GOT3 (cell line): ENCODE measurements at regions not wholly inside any gene's neighbourhood (a gene's known extent, or its start where the extent isn't known, plus 50 kb on each side); places are given as distances from the start of the nearest gene placed in this dataset.
"Not testable (repeated sequence)": the region's sequence is repeated elsewhere in the genome, so short reads cannot be mapped to it uniquely, and the experiment has no call there.

Experiments
- DNase-seq: peaks from one replicate; lab custom pipeline; 2025; ENCODE audit warnings: mixed read lengths; lab: John Stamatoyannopoulos, UW

DNA sequence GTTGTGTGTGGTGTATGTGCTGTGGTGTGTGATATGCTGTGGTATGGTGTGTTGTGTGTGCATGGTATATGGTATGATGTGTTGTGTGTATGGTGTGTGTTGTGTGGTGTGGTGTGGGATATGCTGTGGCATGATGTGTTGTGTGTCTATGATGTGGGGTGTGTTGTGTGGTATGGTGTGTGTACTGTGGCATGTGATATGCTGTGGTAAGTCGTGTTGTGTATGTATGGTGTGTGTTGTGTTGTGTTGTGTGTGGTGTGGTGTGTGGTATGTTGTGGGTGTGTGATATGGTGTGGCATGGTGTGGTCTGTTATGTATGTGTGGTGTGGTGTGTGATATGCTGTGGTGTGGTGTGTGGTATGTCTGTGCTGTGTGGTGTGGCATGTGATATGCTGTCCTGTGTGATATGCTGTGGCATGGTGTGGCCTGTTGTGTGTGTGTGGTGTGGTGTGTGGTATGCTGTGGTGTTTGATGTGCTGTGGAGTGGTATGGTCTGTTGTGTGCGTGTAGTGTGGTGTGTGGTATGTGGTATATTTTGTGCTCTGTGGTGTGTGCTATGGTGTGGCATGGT, 318.0 kb downstream of the PTPRU start:
- DNase-seq, result no peak

DNA sequence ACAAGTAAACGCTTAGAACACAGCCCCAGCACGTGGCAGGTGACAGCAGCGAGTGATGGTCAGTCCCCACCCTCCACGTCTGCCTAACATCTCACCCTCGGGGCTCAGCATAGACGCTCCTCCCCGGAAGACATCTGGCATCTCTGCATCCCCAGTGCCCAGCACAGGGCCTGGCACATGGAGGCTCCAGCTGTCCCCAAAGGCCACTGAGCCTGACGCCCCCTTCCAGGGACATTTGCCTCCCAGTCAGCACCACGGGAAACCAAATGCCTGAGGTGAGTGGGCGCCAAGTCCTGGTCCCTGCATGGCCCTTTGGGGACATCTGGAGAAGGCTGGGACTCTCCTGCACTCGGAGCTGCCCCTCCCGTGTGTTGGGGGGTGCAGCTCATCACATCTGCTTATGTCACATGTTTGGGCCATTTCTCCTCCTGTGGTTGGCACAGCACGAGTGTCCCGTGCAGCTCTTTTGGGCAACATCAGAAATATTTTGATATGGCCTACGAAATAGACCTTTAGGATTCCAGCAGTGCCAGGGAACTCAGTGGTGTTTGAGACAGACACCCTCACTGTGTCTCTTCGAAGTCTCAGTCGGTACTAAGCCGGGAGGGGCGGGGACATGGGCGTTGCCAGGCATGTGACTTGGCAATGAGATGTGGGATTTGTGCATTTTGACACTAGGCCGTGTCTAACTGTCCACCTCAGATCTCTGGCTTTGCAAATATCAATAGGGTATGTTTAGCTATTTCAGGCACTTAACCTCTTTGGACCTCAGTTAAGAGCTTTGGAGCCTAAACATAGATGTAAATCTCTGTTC, 315.0 kb downstream of the PTPRU start:
- DNase-seq, result no peak

DNA sequence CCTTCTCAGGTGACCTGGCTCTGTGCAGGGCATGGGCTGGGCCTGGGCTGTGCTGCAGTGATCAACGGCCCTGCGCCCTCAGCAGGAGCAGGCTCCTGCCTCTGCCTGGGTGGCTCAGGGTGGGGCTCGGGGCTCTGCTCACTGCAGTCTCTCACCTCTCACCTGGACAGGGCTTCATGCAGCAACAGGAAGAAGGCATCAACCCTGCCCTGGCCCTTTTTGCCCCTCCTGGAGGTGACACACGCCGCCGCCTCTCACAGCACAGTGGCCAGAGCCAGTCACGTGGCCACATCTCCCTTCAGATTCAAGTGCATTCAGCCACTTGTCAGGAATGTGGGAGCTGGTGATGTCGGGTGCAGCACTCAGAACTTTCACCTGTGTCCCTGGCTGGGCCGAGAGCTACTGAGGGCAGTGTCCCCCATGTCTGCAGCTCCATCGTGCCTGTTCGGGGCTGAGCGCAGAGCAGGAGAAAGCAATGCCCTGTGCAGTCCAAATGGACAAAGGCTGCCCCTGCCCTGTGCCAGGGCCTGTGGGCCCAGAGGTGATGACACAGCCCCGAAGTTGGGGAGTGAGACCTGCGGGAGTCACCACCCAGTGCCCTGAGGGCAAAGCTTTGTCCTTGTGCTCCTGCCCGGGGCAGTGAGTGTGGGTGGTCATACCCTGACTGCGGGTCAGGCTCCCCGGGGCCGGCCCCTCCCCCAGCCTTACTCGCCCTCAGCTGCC, 314.0 kb downstream of the PTPRU start:
- no peak for DNase-seq

DNA sequence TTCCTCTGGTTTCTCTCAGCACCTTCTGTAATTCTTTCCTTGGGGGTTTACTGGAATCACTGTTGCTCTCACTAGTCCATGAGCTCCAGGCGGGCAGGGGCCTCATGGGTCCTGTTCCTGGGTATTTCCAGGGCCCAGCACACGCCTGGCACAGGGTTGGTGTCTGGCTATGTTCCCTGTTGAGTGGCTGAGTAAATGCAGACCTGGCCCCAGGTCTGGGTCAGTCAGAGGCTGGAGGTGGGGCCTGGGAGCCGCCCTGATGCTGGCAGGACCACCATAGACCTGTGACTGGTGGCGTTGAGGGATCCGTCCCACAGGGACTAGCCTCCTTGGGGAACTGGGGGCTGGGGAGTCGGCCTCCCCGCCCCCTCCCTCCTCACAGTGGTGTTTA, 313.4 kb downstream of the PTPRU start:
- DNase-seq, result not testable (repeated sequence)

DNA sequence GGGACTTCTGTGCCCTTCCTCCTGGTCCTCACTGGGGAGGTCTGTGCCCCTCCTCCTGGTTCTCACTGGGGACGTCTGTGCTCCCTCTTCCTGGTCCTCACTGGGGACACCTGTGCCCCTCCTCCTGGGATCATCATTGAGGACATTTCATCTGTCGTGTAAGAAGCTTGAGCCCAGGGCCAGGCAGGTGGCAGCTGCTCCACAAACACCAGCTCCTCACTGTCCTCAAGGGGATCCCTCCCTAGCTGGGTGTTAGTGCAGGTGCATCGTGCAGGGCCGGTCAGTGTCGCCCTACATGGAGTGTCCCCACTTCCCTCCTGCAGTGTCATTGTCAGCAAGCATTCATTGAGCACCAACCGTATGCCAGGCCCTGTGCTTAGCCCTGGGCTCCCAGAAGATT, 312.7 kb downstream of the PTPRU start:
- DNase-seq, result no peak

DNA sequence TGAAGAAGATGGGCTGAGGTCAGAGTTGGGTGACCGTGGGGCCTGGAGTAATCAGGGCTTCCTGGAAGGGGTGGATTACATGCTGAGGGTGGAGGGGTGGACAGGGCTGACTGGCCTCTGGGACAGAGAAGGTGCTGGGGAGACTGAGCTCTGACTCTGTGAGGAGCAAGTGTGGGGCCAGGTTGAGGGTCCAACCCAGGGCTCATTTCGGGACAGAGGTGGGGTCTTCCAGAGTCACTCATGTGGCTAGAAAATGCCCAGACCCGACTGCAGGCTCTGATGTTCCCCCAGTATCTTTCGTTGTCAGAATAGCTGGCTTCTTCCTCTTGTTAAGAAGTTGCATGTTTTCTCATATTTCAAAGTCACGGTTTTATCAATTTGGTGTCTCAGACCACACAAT, 311.8 kb downstream of the PTPRU start:
- no peak for DNase-seq

DNA sequence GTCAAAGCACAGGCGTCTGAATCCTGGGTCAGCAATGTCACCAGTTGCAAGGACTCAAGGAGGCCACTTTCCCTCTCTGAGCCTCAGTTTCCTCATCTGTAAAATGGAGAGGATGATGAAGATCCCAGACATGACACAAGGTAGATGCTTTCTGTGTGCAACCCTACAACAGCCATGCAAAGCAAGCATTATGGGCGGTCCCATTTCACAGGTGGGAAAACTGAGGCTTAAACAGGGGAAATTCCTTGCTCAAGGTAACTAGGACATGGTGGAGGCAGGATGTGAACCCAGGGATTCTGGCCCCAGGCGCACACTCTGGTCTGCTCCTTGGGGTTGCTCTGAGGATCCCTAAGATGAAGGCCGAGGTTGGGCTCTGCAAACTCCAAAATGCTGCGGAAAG, 311.0 kb downstream of the PTPRU start:
- DNase-seq, result no peak

DNA sequence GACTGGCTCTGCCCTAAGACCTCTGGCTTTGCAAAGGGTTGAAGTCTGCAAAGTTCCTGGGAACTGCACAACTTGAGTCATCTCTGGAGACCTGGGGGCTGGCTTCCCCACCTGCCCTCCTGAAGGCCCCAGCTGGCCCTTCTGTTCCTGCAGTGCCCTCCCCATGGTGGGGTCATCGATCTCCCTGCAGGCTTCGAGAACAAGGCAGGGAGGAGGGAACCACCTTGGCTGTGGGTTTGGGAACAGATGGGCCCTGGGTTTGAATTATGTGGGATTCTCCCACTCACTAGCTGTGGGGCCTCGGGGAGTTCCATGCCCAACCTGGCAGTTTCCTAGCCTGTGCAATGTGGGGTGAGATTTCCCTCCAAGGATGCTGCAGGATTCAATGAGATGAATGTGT, 310.2 kb downstream of the PTPRU start:
- DNase-seq, result no peak

DNA sequence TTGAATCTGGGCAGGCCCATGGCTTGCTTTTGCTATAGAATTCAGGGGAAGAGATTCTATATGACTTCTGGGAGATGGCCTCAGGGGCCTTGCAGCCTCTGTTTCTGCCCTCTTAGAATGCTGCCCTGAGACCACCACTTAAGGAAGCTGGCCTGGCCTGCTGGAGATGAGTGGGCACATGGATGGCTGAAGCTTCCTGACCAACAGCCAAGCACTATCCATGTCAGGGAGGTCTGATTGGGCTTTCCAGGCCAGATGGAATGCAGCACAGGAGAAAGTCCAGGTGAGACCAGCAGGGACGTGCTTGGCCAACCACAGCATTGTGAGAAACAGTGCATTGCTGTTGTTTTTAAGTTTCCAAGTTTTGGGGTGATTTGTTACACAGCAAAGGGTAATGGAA, 308.1 kb downstream of the PTPRU start:
- DNase-seq, result no peak

DNA sequence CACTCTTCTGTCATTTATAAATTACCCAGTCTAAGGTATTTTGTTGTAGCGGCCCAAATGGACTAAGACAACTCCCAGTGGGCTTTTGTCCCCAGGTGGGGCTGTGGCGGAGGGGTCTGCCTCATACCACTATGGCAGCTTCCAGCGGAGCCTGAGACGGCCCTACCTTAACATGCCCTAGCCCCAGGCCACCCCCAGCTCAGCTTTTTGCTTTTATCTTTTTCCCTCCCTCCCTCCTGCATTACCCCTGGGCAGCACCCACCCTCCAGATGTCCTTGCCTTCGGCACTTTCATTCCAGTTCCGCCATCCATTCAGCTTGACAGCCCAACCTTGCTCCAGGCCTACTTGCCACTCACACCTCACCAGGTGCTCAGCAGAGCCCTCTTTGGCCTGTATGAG, 307.3 kb downstream of the PTPRU start:
- DNase-seq, result no peak

DNA sequence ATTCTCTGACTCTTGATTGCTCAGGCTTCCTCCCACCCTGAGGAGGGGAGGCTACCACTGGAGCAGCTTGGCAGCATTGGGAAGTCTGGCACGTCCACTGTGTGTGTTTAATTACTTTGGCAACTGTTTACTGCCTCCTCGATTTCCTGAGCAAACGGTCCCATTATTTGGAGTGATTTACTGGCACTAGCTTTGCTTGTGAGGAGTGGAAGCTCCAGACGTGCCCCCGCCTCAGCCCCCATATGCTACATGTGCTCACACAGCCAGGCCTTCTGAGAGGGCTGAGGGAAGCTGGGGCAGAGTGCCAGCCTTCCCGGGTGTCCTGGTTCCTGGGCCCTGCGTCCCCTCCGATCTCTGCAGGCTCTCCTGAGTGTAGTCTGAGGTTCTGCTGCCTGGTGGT, 306.2 kb downstream of the PTPRU start:
- DNase-seq, result no peak

DNA sequence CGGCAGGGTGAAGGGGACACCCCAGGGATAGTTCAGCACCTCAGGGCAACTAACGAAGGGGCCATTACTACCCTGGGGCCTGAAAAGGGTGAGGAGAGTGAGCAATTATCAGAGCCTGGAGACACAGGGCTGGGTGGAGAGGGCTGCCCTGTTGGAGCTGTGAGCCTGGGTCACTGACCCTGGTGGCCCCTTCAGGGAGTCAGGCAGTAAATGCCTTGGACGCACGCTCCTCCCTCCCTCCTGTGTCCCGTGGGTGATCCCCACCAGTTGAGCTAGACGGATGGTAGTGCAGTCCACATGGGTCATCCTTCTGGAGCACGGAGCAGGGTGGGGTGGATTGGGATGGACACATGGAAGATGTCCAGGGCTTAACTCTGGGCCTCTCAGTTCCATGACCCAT, 305.3 kb downstream of the PTPRU start:
- DNase-seq, result no peak

DNA sequence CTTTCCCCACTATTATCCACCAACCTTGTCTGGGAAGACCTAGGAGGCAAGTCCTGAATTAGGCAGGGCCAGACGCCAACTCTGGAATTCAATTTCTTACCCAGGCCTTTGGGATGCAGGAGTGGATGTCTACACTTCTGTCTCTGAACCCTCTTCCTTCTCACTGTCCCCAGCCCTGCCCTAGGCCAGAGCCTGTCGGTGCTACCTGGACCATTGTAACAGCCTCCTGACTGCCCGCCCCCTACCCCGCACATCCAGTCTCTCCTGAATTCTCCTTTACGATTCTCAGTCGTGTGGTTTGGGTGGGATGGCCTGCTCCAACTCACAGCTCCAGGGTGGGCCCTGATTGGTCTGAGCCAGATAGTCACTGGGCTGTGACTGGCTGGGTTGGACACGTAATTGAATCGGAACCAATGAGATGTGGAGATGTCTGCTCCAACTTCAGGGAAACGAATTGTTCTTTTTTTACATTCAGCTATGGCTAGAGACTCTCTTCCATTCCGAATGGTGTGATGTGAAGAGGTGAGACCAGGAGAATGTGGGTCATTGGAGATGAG, 304.6 kb downstream of the PTPRU start:
- no peak for DNase-seq

DNA sequence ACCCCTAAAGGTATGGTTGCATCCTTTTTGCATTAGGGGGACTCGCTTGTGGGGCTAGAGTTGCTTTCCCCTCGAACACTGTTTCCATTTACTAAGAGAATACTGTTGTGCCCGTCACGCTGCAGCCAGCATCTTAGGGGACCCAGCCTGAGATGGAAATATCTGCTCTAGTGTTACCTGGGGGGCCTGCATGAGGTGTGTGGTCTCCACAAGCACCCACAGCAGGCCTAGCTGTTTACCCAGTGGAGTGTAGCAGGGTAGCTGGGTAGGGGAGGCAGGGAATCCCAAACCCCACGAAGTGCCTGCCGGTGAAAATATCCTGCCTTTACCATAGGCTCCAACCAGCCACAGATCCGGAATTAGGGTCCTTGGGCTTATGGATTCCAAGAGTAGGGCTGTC, 303.6 kb downstream of the PTPRU start:
- DNase-seq, result no peak

DNA sequence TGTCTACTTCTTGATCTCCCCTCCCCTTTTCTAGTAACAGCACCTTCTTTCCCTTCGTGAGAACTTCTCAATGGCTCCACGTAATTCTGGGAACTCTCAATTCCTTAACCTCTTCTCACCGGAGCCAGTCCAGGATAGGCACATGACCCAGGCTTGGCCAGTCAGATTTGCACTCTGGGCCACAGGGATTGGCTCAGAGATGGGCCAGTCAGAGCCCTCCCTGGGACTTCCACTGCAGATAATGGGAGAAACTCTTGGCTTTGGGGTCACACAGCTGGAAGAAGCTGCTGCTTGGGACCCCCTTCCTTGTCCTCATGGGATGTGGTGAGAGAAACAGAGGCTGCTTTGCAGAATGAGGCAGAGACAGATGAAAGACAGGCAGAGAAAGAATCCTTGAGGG, 302.3 kb downstream of the PTPRU start:
- no peak for DNase-seq

DNA sequence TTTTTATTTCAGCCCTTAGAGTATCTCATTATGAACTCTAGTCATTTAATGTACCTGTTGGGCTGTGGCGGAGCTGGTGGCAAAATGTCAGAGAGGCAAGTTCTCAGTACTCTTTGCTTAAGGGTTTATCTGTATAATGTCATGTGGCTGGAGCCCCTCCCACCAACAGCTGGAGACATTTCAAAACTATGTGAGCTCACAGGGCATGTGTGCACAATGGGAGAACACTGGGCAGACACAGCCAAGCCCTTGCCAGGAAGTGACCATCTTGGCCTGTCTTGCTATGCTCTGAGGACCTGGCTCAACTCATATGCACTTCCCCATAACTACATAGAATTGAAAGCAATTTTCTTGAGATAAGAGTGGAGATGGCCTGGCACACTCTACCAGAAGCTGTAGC, 296.4 kb downstream of the PTPRU start:
- DNase-seq, result no peak

DNA sequence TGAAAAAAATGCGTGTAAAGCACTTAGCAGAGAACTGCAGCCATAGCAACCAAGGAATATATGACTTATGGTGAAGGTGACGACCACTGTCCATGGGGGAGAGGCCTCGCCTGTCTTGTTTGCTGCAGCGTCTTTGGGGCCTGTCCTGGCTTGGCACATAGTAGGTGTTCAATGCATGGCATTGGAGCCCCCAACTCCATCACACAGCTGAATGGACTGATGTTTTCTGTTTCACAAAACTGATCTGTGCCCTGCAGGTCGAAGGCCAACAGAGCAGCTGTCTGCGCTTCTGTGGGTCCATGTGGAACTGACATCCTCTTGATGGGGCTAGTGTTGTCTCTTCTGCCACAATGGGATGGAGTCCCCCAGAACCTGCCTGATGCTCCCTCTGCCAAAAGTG, 296.0 kb downstream of the PTPRU start:
- no peak for DNase-seq

DNA sequence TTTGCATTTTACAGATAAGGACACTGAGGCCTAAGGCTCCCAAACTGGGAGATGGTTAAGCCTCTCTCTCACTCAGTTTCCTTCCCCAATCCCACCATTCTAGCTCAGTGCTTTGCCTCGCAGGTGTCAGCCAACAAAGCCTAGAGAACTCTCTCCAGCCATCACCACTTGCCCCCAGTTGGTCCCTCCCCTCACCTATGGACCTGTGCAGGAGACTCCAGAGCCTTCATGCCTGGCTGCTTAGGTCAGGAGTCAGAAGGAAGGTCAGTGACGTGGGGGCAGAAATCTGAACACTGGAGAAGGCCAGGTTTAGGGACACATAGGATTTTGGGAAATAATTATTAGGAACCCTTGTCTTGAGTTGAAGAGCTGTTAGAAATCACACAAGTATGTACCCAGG, 295.3 kb downstream of the PTPRU start:
- no peak for DNase-seq

DNA sequence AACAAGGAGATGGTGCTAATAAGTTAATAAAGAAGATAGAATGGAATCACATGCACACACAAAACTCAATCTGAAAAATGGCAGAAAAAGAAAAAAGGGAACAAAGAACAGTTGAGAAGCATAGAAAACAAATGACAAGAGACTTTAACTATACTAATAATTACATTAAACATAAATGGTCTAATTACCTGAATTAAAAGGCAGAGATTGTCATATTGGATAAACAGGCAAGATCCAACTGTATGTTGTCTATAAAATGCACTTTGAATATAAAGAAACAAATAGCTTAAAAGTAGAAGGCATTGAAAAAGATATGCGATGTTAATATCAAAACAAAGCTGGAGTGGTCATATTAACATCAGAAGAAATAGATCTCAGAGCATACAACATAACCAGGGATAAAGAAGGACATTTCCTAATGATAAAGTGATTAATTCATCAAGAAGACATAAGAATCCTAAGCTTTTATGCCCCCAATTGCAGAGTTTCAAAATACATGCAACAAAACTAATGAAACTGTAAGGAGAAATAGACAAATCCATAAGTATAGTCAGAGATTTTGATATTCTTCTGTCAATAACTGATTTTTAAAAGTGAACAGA, 293.5 kb downstream of the PTPRU start:
- DNase-seq, result no peak

DNA sequence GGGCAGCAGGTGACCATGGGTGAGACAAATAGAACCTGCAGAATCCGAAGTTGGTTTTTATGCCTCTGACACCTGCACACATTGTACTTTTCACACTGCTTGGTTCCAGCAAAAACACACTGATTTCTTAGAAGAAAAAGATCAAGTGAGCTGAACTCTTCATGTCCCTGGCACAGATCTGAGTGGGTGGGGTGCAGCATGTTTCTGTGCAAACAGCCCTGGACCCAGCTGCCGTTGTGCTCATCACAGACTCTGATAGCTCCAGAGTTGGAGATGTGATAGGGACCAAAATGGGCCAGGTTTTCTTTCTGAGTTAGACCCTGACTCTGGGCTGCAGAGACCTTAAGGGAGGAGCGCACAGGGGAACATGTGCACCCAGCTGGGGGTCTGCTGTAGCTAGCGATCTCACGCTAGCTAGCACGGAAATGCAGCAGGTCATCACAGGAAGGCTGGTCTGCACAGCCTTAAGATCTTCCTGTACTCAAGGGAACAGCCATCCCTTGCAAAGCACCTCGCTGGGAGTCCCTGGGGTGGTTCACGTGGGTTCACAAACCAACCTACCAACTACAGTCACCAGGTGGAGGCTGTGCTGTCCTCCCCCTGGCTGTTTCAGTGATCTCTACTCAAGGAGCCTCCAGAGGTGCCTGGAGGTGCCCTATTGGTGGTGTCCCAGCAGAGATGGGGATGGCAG, 291.1 kb downstream of the PTPRU start:
- no peak for DNase-seq

DNA sequence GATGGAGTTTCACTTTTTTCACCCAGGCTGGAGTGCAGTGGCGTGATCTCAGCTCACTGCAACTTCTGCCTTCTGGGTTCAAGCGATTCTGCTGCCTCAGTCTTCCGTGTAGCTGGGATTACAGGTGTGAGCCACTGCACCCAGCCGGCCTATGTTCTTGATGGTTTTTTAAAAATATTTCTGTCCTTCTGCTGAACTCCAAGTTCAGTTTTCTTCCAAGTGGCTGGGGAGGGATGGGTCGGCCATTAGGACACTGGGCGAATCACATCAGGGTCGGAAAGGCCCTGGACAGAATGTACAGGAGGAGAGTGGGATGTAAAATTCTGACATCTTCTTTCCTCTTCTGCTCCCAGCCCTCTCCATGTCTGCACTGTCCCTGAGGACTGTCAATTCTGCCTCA, 289.6 kb downstream of the PTPRU start:
- DNase-seq, result no peak
